Osteocyte (in vitro differentiated cells): ENCODE measurements at regions not wholly inside any gene's neighbourhood (a gene's known extent, or its start where the extent isn't known, plus 50 kb on each side); places are given as distances from the start of the nearest gene placed in this dataset.

ENCODE experiments used
- DNase-seq: peaks from one replicate; pipeline ENCODE4 v3.0.0; 2021; ENCODE audit warnings: mixed read lengths; ENCODE audit not compliant: unreplicated experiment; ENCODE audit errors: extremely low spot score
- H3K27ac Mint-ChIP-seq: one replicate; pipeline ENCODE4 v1.8.0; 2021; ENCODE audit warnings: mild to moderate bottlenecking, mixed read lengths; ENCODE audit not compliant: unreplicated experiment
- H3K27me3 Mint-ChIP-seq: one replicate; pipeline ENCODE4 v1.8.0; 2021; ENCODE audit warnings: mixed read lengths; ENCODE audit not compliant: unreplicated experiment
- H3K36me3 Mint-ChIP-seq: one replicate; pipeline ENCODE4 v1.8.0; 2021; ENCODE audit warnings: mixed read lengths; ENCODE audit not compliant: unreplicated experiment
- H3K4me1 Mint-ChIP-seq: one replicate; pipeline ENCODE4 v1.8.0; 2021; ENCODE audit warnings: mixed read lengths; ENCODE audit not compliant: unreplicated experiment
- H3K4me3 Mint-ChIP-seq: one replicate; pipeline ENCODE4 v1.8.0; 2021; ENCODE audit warnings: mild to moderate bottlenecking, moderate library complexity, mixed read lengths; ENCODE audit not compliant: unreplicated experiment
- H3K9me3 Mint-ChIP-seq: one replicate; pipeline ENCODE4 v1.8.0; 2021; ENCODE audit warnings: mixed read lengths; ENCODE audit not compliant: unreplicated experiment
- CTCF ChIP-seq: fragments of 200-600 bp; sonication (generic); IDR thresholded peaks from 2 replicates; pipeline ENCODE4 v1.5.0; 2021; ENCODE audit warnings: antibody characterized with exemption, mild to moderate bottlenecking, moderate library complexity

- Mint-ChIP-seq H3K4me3 (no peak overlapping the region), H3K27me3 (no peaks in the 10 kb centered on the region), H3K27ac (no peak overlapping the region), H3K4me1 (no peaks in the 10 kb centered on the region), H3K36me3 (no peaks in the 10 kb centered on the region), H3K9me3 (no peaks in the 10 kb centered on the region)
- TF ChIP-seq CTCF: no peak
- DNase-seq: no peak
Observed at GRCh38 chr9:29640507-29640906, 2067.2 kb upstream of the C9orf72 start.

DNA sequence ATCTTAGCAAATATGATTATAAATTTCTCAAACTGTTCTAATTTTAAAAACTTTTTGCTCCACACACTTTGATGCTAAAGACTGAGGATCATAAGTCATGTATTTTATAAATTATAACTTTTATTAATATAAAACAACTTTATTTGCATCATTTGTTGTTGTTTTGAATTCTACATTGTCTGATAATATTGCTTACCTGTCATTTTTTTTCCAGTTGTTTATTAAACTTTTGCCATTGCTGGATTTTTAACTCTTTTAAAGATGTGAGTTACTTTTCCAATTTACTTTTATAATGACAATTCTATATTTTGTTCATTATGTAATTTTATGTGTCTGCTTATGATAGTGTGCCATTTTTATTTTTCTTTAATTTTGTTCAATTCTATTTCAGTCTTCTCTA lies 2071.2 kb upstream of the C9orf72 start:
- H3K9me3 Mint-ChIP-seq: no peaks in the 10 kb centered on the region
- no peaks in the 10 kb centered on the region for H3K4me1 Mint-ChIP-seq
- DNase-seq: no peak
- H3K4me3 Mint-ChIP-seq: no peak overlapping the region
- H3K27me3 Mint-ChIP-seq: no peaks in the 10 kb centered on the region
- no peak overlapping the region for H3K27ac Mint-ChIP-seq
- H3K36me3 Mint-ChIP-seq: no peaks in the 10 kb centered on the region
- TF ChIP-seq CTCF: no peak

DNA sequence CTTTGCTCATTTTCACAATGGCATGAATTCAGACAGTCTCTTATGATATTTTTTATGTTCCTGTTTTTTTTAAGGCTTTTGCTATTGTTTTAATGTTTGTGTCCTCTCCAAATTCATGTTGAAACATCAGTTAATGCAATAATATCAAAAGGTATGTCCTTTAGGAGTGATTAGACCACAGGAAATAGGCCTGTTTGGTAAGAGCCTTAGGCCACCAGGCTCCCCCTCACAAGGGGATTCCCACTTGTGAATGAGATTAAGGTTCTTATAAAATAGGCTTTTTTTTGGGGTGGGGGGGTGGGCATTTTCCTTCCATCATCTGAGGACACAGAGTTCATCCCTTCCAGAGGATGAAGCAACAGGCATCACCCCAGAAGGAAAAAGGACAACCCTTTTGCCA lies 2074.2 kb upstream of the C9orf72 start:
- Mint-ChIP-seq H3K9me3 (no peaks in the 10 kb centered on the region), H3K27ac (no peak overlapping the region), H3K4me3 (no peak overlapping the region), H3K36me3 (no peaks in the 10 kb centered on the region), H3K4me1 (no peaks in the 10 kb centered on the region), H3K27me3 (no peaks in the 10 kb centered on the region)
- DNase-seq: no peak
- TF ChIP-seq CTCF: no peak

DNA sequence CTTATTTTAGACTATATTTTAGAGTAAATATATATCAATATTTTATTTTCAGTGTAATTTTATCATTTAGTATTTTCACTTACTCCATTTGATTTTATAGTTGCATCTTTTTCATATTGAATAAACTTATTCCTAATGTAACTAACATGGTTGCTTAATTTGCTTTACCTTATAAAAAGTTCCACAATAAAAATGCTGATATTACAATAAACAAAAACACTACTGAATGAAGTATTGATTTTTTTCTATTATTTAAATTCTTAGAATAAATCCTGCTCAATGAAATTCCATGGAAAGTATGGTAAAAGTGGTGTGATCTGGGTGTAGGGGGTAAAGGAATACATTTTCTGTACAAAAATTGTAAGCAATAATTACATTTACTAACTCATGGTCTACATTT lies 2074.9 kb upstream of the C9orf72 start:
- no peak overlapping the region for H3K4me3 Mint-ChIP-seq
- no peaks in the 10 kb centered on the region for H3K36me3 Mint-ChIP-seq
- H3K4me1 Mint-ChIP-seq: no peaks in the 10 kb centered on the region
- no peaks in the 10 kb centered on the region for H3K27me3 Mint-ChIP-seq
- TF ChIP-seq CTCF: no peak
- DNase-seq: no peak
- H3K9me3 Mint-ChIP-seq: no peaks in the 10 kb centered on the region
- no peak overlapping the region for H3K27ac Mint-ChIP-seq

- no peak for DNase-seq
- Mint-ChIP-seq H3K4me3 (no peak overlapping the region), H3K27ac (no peak overlapping the region), H3K9me3 (no peaks in the 10 kb centered on the region), H3K36me3 (no peaks in the 10 kb centered on the region), H3K27me3 (no peaks in the 10 kb centered on the region), H3K4me1 (no peaks in the 10 kb centered on the region)
- TF ChIP-seq CTCF: no peak
Observed at GRCh38 chr9:29648601-29649000, 2075.3 kb upstream of the C9orf72 start.
